Dedifferentiated amniotic fluid mesenchymal stem cell (primary cell): ENCODE measurements at regions not wholly inside any gene's neighbourhood (a gene's known extent, or its start where the extent isn't known, plus 50 kb on each side); places are given as distances from the start of the nearest gene placed in this dataset.
"Not testable (repeated sequence)": the region's sequence is repeated elsewhere in the genome, so short reads cannot be mapped to it uniquely, and the experiment has no call there.

ENCODE experiments used
- DNase-seq: peaks from one replicate; pipeline ENCODE4 v3.0.0-alpha.2; 2016; ENCODE audit errors: extremely low spot score

- DNase-seq = no peak
These were observed 245.0 kb upstream of the RASGRP1 start for GRCh38 chr15:38809621-38810020.

- no peak for DNase-seq
These were observed 246.1 kb upstream of the RASGRP1 start for GRCh38 chr15:38810686-38811085.

GRCh38 chr15:38814254-38814653 is 249.6 kb upstream of the RASGRP1 start:
- DNase-seq = not testable (repeated sequence)

- DNase-seq = no peak
These were observed 250.3 kb upstream of the RASGRP1 start for GRCh38 chr15:38814891-38815290.

- no peak for DNase-seq
These were observed 253.0 kb upstream of the RASGRP1 start for GRCh38 chr15:38817427-38818156.

- DNase-seq = no peak
These were observed 253.7 kb upstream of the RASGRP1 start for GRCh38 chr15:38818157-38818790.

GRCh38 chr15:38819387-38819950 is 254.9 kb upstream of the RASGRP1 start:
- DNase-seq = no peak

GRCh38 chr15:38823263-38823662 is 258.6 kb upstream of the RASGRP1 start:
- DNase-seq = no peak

GRCh38 chr15:38824719-38825118 is 260.1 kb upstream of the RASGRP1 start:
- no peak for DNase-seq

- no peak for DNase-seq
These were observed 262.3 kb upstream of the RASGRP1 start for GRCh38 chr15:38826880-38827279.

GRCh38 chr15:38828031-38828532 is 263.5 kb upstream of the RASGRP1 start:
- DNase-seq = no peak

- DNase-seq = no peak
These were observed 264.5 kb upstream of the RASGRP1 start for GRCh38 chr15:38829086-38829485.

- no peak for DNase-seq
These were observed 277.6 kb upstream of the RASGRP1 start for GRCh38 chr15:38842226-38842625.

GRCh38 chr15:38843051-38843501 is 278.5 kb upstream of the RASGRP1 start:
- DNase-seq = peak; percentile 47

GRCh38 chr15:38843736-38844590 is 279.3 kb upstream of the RASGRP1 start:
- DNase-seq = peak; percentile 43

GRCh38 chr15:38844736-38845135 is 280.1 kb upstream of the RASGRP1 start:
- DNase-seq = peak; percentile 39

- no peak for DNase-seq
These were observed 281.7 kb upstream of the RASGRP1 start for GRCh38 chr15:38846346-38846745.

GRCh38 chr15:38847666-38848065 is 283.1 kb upstream of the RASGRP1 start:
- DNase-seq = no peak

GRCh38 chr15:38849046-38849445 is 284.4 kb upstream of the RASGRP1 start:
- no peak for DNase-seq

GRCh38 chr15:38852188-38852587 is 287.6 kb upstream of the RASGRP1 start:
- not testable (repeated sequence) for DNase-seq

- no peak for DNase-seq
These were observed 289.0 kb upstream of the RASGRP1 start for GRCh38 chr15:38853608-38854007.

- DNase-seq = no peak
These were observed 289.9 kb upstream of the RASGRP1 start for GRCh38 chr15:38854506-38854905.
